GM10248 (cell line): ENCODE measurements at regions not wholly inside any gene's neighbourhood (a gene's known extent, or its start where the extent isn't known, plus 50 kb on each side); places are given as distances from the start of the nearest gene placed in this dataset.

Source experiments
- CTCF ChIA-PET: fragments of 300-600 bp; sonication (Branson Sonifier 250); formaldehyde crosslinking; extraction: SDS; loops from one replicate; lab custom pipeline; 2021; ENCODE audit warnings: antibody characterized with exemption; lab: Yijun Ruan, JAX
- POLR2A ChIA-PET: fragments of 350-650 bp; sonication (Branson Sonifier 250); formaldehyde crosslinking; extraction: SDS; loops from one replicate; lab custom pipeline; 2020; ENCODE audit warnings: antibody characterized with exemption; lab: Yijun Ruan, JAX
- DNase-seq: peaks from one replicate; pipeline ENCODE4 v3.0.0; 2012; ENCODE audit errors: extremely low spot score
- TF ChIP-seq, protein P1 (sequence below): IDR thresholded peaks from 2 replicates; pipeline ENCODE4 v1.5.1; 2012; ENCODE audit warnings: mild to moderate bottlenecking, low read depth; ENCODE audit errors: extremely low read depth, missing control alignments, control extremely low read depth

- CTCF ChIA-PET = interaction anchor here (1.1 kb wide), 2 partner anchors 9 to 24 kb away, joined by 5 to 6 read pairs; no protein-coding TSS in a partner anchor
- no peak for DNase-seq
- POLR2A ChIA-PET = no interaction called here
- TF ChIP-seq, protein P1, sequence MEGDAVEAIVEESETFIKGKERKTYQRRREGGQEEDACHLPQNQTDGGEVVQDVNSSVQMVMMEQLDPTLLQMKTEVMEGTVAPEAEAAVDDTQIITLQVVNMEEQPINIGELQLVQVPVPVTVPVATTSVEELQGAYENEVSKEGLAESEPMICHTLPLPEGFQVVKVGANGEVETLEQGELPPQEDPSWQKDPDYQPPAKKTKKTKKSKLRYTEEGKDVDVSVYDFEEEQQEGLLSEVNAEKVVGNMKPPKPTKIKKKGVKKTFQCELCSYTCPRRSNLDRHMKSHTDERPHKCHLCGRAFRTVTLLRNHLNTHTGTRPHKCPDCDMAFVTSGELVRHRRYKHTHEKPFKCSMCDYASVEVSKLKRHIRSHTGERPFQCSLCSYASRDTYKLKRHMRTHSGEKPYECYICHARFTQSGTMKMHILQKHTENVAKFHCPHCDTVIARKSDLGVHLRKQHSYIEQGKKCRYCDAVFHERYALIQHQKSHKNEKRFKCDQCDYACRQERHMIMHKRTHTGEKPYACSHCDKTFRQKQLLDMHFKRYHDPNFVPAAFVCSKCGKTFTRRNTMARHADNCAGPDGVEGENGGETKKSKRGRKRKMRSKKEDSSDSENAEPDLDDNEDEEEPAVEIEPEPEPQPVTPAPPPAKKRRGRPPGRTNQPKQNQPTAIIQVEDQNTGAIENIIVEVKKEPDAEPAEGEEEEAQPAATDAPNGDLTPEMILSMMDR = no peak
Observed at GRCh38 chr10:58976254-58976653, 200.2 kb upstream of the PHYHIPL start.

DNA sequence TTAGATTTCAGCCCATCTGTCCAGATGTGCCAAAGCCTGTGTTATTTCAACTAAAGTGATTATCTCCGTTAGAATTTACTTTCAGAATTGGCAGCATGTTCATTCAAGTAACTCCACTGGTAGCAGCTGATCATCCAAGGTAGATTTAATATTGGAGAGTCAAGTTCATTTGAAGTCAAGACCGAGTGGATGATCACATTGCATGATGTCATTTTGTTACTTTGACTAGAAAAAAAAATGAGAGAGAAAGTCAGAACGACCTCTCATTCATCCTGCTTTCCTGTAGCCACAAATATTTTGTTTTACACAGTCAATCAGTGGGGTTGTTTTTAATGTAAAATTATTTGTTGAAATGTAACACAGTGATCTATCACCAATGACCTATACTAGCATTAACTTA is 196.7 kb upstream of the PHYHIPL start:
- POLR2A ChIA-PET = no interaction called here
- DNase-seq = no peak
- TF ChIP-seq, protein P1 = no peak
- CTCF ChIA-PET = interaction anchor here (1.3 to 3.1 kb wide), 4 partner anchors 9 to 15 kb away, joined by 4 to 13 read pairs (median 6); no protein-coding TSS in a partner anchor

DNA sequence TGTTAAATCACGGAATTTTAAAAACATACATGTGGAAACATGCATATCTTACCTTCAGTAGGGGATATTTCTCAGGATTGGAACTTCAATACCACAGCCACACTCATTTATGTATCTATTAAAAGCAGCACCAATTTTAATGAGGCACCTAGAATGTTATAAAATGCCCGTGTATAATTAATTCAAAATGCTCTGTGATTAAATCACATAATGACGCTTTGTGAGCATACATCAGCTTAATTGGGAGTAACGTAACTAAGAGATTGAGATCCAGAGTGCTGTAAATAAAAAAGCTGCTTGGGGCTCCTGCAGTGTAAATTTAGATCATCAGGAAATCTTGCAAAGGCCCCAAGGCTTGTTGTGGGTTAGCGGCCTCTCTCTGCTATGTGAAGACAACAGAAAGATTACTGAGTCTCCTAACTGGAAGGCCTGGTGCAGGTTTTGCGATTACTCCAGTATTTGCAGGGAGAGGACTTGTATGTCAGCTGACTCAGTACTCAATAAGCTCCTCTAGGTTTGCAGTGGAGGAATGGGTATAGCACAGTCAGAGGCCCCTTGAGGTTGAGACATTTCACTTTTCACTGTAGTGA is 195.5 kb upstream of the PHYHIPL start:
- CTCF ChIA-PET = interaction anchor here (1.1 to 2.6 kb wide), 5 partner anchors 9 to 125 kb away, joined by 3 to 14 read pairs (median 3); no protein-coding TSS in a partner anchor
- TF ChIP-seq, protein P1 = no peak
- POLR2A ChIA-PET = no interaction called here
- DNase-seq = no peak

GRCh38 chr10:58981846-58982245 is 194.6 kb upstream of the PHYHIPL start:
- POLR2A ChIA-PET = no interaction called here
- CTCF ChIA-PET = interaction anchor here (0.8 to 2.6 kb wide), 8 partner anchors 10 to 124 kb away, joined by 3 to 14 read pairs (median 4); no protein-coding TSS in a partner anchor
- TF ChIP-seq, protein P1 = no peak
- no peak for DNase-seq

GRCh38 chr10:58982470-58983239 is 193.8 kb upstream of the PHYHIPL start:
- POLR2A ChIA-PET = no interaction called here
- no peak for DNase-seq
- TF ChIP-seq, protein P1 = no peak
- CTCF ChIA-PET = interaction anchor here (0.6 to 2.6 kb wide), 9 partner anchors 9 to 123 kb away, joined by 3 to 14 read pairs (median 4); no protein-coding TSS in a partner anchor

GRCh38 chr10:58985216-58985615 is 191.2 kb upstream of the PHYHIPL start:
- POLR2A ChIA-PET = no interaction called here
- DNase-seq = no peak
- CTCF ChIA-PET = interaction anchor here (1.5 to 2.2 kb wide), 3 partner anchors 9 to 26 kb away, joined by 4 to 8 read pairs (median 6); no protein-coding TSS in a partner anchor
- TF ChIP-seq, protein P1 = no peak
